ENCODE measurements at regions not wholly inside any gene's neighbourhood (a gene's known extent, or its start where the extent isn't known, plus 50 kb on each side); places are given as distances from the start of the nearest gene placed in this dataset.

DNA sequence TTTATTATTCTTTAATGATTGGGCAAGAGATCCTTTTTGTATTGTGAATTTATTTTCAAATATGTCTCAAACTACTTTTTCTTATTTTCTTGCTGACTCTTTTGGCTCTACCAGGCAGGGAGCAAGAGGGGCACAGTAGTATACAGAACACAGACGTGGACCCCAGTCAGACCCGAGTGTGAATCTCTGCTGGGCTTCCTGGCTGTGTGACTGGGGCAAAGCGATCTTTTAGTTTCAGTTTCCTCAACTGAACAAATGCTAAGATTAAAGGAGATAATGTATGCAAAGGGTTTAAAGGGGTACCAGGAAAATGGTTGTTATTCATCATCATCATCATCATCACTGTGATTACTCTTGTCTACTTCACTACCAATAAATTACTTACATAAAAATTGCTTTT lies 317.5 kb downstream of the HIVEP2 start:
- TF ChIP-seq FOXP2 (optimal IDR thresholded peaks at IDR 0.05; ENCODE audit: control extremely low read depth, extremely low read length, insufficient read depth) = no peak
- TF ChIP-seq POLR2AphosphoS5 (IDR thresholded peaks at IDR 0.05; ENCODE audit: borderline replicate concordance, low read depth, low read length) = no peak

All from SK-N-MC (cell line).